ENCODE measurements at regions not wholly inside any gene's neighbourhood (a gene's known extent, or its start where the extent isn't known, plus 50 kb on each side); places are given as distances from the start of the nearest gene placed in this dataset.
"Not testable (repeated sequence)": the region's sequence is repeated elsewhere in the genome, so short reads cannot be mapped to it uniquely, and the experiment has no call there.

- DNase-seq, result no peak
Observed at GRCh38 chr5:164127527-164127926, 622.1 kb downstream of the MAT2B start.

- no peak for DNase-seq
Observed at GRCh38 chr5:164132358-164132757, 626.9 kb downstream of the MAT2B start.

DNA sequence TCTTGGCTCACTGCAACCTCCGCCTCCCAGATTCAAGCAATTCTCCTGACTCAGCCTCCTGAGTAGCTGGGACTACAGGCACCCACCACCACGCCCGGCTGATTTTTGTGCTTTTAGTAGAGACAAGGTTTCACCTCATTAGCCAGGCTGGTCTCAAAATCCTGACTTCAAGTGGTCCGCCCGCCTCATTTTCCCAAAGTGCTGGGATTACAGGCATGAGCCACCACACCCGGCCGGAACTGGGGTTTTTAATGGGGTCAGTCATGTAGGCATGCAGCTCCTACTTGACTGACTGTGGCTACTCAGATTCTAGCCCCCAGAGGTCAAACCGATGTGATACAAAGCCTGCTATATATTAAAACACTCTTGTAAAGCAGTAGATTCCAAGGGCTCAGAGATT is 631.7 kb downstream of the MAT2B start:
- DNase-seq, result no peak

- DNase-seq, result no peak
Observed at GRCh38 chr5:164139423-164139822, 634.0 kb downstream of the MAT2B start.

DNA sequence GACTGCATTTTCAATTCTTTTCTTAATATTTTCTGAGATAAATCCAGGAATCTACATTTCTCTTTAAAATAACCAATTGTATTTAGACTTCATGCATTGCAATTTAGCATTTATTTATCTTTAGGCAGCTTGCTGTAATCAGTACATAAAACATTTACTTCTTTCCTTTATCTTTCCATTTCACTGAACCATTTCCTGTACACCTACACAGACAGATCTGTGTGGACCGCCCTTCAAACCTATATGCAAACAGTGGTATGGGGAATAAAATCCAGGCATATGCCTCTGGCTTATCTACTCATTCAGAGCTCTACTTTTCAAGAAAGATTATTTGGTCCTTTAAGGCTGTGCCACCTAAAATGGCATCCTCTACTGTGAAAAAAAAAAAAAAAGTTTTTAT is 640.0 kb downstream of the MAT2B start:
- no peak for DNase-seq

DNA sequence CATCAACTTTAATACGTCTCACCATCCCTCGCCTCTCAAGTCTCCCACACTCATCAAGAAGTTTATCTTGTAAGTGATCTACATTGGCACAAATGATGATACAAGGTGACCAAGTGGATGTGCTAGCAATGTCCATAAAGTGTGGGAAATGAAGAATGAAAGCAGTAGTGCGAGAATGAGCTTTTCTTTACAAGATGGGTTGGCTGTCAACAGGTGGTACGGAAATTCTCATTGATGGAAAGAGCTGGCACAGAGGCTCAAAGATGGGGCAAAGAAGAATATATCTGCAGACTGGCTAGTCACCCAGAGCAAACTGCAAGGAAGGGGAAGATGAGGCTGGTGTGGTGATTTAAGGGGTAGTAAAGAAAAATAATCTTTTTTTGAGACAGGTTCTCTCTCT is 640.8 kb downstream of the MAT2B start:
- DNase-seq, result no peak

DNA sequence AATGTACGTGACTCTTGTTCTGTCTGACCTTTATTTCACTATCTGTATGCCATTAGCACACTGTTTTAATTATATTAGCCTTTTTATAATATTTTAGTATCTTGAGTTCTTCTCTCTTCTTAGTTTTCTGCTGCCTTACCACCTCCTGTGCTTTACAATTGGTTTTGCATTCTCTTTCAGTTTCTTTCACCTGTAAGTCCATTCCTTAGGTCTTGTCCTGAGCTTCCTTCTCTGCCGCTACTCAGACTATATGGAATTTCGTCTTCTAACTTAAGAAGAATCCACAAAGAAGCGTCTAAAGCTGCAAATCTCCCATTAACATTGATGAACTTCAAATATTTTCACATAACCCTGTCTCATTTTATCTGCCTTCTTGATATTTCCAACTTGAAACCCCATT is 642.9 kb downstream of the MAT2B start:
- no peak for DNase-seq

- DNase-seq, result not testable (repeated sequence)
Observed at GRCh38 chr5:164152539-164152938, 647.1 kb downstream of the MAT2B start.

GRCh38 chr5:164153469-164154172 is 648.2 kb downstream of the MAT2B start:
- DNase-seq, result no peak

GRCh38 chr5:164170814-164171213 is 665.4 kb downstream of the MAT2B start:
- DNase-seq, result no peak

GRCh38 chr5:164175083-164175482 is 669.7 kb downstream of the MAT2B start:
- no peak for DNase-seq

DNA sequence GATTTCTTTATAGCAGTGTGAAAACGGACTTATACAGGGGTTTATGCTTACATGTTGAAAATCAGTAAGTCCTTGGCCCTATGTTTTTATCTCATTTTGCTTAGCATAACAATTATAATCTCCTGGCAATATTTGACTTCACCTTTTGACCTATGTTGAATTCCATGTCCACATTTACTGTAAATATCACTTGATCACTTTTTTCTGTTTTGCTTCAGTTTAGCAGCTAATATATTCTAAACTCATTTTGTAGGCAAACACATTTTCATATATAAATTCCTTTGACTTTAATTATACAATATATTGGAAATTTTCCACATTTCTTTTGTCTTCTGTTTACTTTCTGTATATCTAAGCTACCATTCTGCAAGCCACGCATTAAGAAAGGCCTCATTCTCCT is 674.0 kb downstream of the MAT2B start:
- DNase-seq, result no peak

DNA sequence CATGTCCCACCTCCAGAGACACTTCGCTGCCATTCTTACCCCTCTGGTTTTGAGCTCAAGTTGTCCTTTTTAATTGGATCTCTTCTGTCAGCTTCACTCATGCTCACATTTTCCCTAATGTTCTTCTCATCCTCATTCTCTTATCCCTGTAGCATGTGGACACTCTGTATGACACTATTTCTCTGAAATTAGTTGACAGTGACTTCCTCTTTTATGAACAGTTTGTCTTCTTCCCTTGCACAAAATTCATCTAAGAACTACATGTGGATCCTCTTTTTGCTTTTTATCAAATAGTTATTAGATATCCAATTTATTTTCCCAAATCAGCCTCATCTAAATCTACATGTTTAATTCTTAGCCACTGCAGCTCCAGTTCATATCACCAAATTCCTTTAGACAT is 676.2 kb downstream of the MAT2B start:
- DNase-seq, result no peak

DNA sequence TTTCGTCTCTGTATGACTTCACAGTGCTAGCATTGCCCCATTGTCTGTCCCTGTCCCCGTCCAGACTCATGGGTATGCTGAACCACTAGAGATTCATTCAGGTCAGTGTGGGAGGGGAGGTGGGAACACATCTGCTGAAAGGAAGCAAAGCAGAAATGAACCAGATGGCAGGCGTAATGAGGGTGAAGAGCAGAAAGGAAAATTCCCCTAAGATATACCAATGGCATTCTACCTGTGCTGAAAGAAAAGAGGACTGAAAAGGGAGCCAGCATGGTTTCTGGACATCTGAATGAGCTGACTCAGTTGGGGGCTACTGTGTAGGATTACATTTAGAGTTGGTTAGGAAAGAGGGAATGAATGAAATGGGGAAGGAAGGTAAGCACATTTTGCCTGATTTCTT is 678.7 kb downstream of the MAT2B start:
- no peak for DNase-seq

DNA sequence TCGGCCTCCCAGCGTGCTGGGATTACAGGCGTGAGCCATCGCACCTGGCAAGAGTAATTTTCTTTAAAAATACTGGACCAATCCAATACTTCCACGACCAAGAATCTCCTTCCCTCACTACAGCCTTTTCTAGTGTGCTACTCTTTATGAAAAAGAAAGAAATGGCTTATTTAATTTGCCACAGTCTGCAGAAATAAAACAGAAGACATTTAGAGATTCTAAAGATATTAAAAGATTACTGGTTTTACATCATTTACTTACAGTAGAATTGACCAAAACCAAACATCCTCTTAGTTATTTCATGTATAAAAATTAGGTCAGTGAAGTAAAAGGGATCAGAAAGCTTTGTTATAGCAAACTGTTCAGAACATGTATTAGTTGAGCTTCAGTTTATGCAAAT is 679.6 kb downstream of the MAT2B start:
- no peak for DNase-seq

DNA sequence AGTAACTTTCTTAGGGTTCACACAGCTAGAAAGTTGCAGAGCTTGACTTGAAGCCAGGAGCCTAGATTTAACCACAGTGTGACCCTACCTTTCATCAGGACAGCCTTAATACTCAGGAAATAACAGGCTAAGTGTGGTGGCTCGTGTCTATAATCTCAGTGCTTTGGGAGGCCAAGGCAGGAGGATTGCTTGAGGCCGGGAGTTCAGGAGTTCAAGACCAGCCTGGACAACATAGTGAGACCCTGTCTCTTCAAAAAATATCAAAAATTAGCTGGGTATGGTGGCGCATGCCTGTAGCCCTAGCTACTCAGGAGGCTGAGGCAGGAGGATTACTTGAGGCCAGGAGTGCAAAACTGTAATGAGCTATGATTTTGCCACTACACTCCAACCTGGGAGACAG is 681.1 kb downstream of the MAT2B start:
- DNase-seq, result no peak

- no peak for DNase-seq
Observed at GRCh38 chr5:164187785-164188184, 682.4 kb downstream of the MAT2B start.

DNA sequence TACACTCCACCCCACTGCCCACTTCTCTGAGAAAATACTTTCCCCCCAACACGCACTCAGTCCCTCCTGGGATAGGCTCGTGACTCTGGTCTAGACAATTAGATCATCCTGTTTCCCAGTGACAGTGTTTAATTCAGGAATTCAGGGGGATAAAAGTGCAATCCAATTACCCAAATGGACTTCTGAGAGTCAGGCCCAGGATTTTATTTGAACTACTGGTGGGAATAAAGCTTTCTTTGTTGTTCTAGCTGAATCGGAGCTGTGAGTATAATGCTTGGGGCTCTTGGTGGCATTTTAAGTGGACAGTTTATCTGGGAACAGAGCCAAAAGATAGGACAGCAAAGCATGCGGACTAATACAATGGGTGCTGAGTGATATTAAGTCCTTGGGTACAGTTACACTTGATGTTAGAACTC is 683.3 kb downstream of the MAT2B start:
- no peak for DNase-seq

GRCh38 chr5:164191240-164191639 is 685.8 kb downstream of the MAT2B start:
- no peak for DNase-seq

DNA sequence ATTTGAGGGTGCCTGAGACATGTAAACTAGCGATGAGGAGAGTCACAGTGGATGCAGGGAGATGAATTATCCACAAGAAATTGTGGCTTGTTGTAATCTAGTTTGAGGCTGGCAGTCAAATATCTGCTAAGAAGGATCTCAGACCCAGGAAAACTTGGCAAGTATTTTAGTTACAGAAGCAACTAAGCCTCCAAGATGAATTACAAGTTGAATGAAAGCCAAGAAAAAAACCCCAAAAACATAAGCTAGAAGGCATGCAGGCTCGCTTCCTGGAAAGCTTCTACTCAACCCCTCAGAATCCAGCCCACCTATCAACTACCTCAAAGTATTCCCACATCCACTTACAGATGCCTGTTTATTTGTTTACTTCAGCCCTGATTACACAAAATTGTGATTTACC is 696.9 kb downstream of the MAT2B start:
- no peak for DNase-seq

DNA sequence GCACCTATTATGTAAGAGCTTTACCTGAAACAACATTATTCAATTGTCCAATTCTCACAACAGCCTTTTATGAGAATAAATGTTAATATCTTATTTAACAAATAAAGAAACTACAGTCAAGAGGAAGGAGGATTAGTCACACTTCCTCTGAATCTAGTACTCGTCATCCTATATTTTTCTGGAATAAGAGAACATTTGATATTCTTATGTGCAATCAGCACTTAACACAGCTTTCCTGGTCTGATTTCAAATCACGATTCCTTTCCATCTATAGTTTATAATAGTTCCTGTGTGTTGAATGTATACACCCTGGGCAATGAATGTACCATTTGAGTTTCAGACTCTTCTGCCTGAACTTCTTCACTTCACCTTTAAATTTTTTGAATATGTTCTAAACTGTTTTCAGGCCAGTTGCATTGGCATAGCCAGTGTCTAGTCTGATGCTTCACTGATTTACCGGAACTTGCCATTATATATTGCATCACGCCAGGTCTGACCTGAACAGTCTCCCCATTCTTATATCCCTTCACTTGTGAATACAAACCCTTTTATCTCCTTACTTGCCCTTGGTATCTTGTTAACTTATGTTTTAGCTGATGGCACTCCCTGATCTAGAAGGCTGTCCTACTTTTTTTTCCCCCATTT is 698.3 kb downstream of the MAT2B start:
- no peak for DNase-seq

DNA sequence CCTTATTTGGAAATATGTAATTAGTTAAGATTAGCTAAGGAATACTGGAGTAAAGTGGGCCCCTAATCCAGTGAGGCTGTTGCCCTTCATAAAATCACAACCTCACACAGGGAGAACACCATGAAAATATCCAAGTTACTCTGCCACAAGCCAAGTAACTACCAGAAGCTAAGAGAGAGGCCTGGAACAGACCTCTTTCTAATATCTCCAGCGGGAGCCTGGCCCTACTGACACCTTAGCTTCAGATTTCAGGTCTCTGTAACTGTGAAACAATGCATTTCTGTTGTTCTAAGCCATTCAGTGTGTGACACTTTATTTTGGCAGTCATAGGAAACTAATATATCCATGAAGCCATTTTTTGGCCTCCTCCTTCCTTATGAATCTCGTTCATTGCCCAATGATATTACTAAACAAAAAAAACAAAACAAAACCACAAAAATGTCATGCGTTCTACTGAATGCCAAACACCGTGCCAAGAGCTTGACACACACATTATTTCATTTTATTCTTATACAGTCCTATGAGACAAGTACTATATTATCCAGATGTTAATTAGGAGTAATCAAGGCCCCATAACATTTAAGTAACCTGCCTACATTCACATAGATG is 699.0 kb downstream of the MAT2B start:
- DNase-seq, result no peak

- DNase-seq, result no peak
Observed at GRCh38 chr5:164206196-164206595, 700.8 kb downstream of the MAT2B start.

- no peak for DNase-seq
Observed at GRCh38 chr5:164207646-164208045, 702.2 kb downstream of the MAT2B start.
